GM12878 (cell line): ENCODE measurements at regions not wholly inside any gene's neighbourhood (a gene's known extent, or its start where the extent isn't known, plus 50 kb on each side); places are given as distances from the start of the nearest gene placed in this dataset.
A peak's percentile ranks its signal among the peaks of the same experiment; 100 is the strongest.

ENCODE experiments used
- BCL11A ChIP-seq: IDR thresholded peaks from 2 replicates; pipeline ENCODE4 v1.6.1; 2011; ENCODE audit warnings: low read depth, low read length
- CBX3 ChIP-seq: fragments of 200-600 bp; sonication (generic); IDR thresholded peaks from 2 replicates; pipeline ENCODE4 v1.6.1; 2016; ENCODE audit warnings: low read depth, borderline replicate concordance
- CREM ChIP-seq: IDR thresholded peaks from 2 replicates; pipeline ENCODE4 v1.6.1; 2014; ENCODE audit warnings: antibody characterized with exemption, low read depth
- HDGF ChIP-seq: fragments of 450-650 bp; IDR thresholded peaks from 2 replicates; pipeline ENCODE4 v1.6.1; 2016; ENCODE audit warnings: antibody characterized with exemption
- JUND ChIP-seq: IDR thresholded peaks from 2 replicates; pipeline ENCODE4 v1.6.1; 2012; ENCODE audit warnings: low read depth, mild to moderate bottlenecking, low read length, improper control_type of control experiment, moderate library complexity
- MTA3 ChIP-seq: IDR thresholded peaks from 2 replicates; pipeline ENCODE4 v1.6.1; 2012; ENCODE audit warnings: low read length, inconsistent platforms, borderline replicate concordance
- POLR2AphosphoS2 ChIP-seq: IDR thresholded peaks from 2 replicates; pipeline ENCODE4 v1.6.1; 2011; ENCODE audit warnings: low read depth, mild to moderate bottlenecking, low read length, improper control_type of control experiment, moderate library complexity
- RCOR1 ChIP-seq: conservative IDR thresholded peaks from 2 replicates; pipeline ENCODE4 v1.6.1; 2012; ENCODE audit warnings: low read depth, low read length, improper control_type of control experiment
- RELA ChIP-seq: fragments of 450-650 bp; IDR thresholded peaks from 2 replicates; pipeline ENCODE4 v1.8.0; 2014; ENCODE audit warnings: borderline replicate concordance; ENCODE audit not compliant: partially characterized antibody
- RUNX3 ChIP-seq: IDR thresholded peaks from 2 replicates; pipeline ENCODE4 v1.6.1; 2012; ENCODE audit warnings: low read length, inconsistent platforms
- SMAD5 ChIP-seq: IDR thresholded peaks from 2 replicates; pipeline ENCODE4 v1.6.1; 2016; ENCODE audit warnings: antibody characterized with exemption, low read depth
- SPI1 ChIP-seq: IDR thresholded peaks from 2 replicates; pipeline ENCODE4 v1.6.1; 2011; ENCODE audit warnings: low read depth, mild to moderate bottlenecking, low read length, moderate library complexity, borderline replicate concordance; ENCODE audit not compliant: insufficient read depth
- SUPT20H ChIP-seq: IDR thresholded peaks from 2 replicates; pipeline ENCODE4 v1.6.1; 2011; ENCODE audit warnings: low read depth, mild to moderate bottlenecking, low read length, moderate library complexity, borderline replicate concordance; ENCODE audit not compliant: control insufficient read depth
- TAF1 ChIP-seq: IDR thresholded peaks from 2 replicates; pipeline ENCODE4 v1.6.1; 2011; ENCODE audit warnings: mild to moderate bottlenecking, low read depth, low read length, borderline replicate concordance
- TARDBP ChIP-seq: IDR thresholded peaks from 2 replicates; pipeline ENCODE4 v1.6.1; 2016; ENCODE audit warnings: borderline replicate concordance
- TCF12 ChIP-seq: IDR thresholded peaks from 2 replicates; pipeline ENCODE4 v1.6.1; 2011; ENCODE audit warnings: low read depth, mild to moderate bottlenecking, low read length
- ZZZ3 ChIP-seq: IDR thresholded peaks from 2 replicates; pipeline ENCODE4 v1.6.1; 2011; ENCODE audit warnings: low read depth; ENCODE audit not compliant: control insufficient read depth, insufficient read length
- TF ChIP-seq, protein P1 (sequence below): IDR thresholded peaks from 2 replicates; pipeline ENCODE4 v1.6.1; 2011; ENCODE audit warnings: borderline replicate concordance, low read depth, mild to moderate bottlenecking, moderate library complexity, low read length; ENCODE audit not compliant: insufficient read depth, poor library complexity, severe bottlenecking
- TF ChIP-seq, protein P2 (sequence below): IDR thresholded peaks from 2 replicates; pipeline ENCODE4 v1.6.1; 2012; ENCODE audit warnings: mild to moderate bottlenecking, low read depth, low read length
- TF ChIP-seq, protein P3 (sequence below): fragments of 450-650 bp; IDR thresholded peaks from 2 replicates; pipeline ENCODE4 v1.6.1; 2016; ENCODE audit warnings: mild to moderate bottlenecking, moderate library complexity, borderline replicate concordance

DNA sequence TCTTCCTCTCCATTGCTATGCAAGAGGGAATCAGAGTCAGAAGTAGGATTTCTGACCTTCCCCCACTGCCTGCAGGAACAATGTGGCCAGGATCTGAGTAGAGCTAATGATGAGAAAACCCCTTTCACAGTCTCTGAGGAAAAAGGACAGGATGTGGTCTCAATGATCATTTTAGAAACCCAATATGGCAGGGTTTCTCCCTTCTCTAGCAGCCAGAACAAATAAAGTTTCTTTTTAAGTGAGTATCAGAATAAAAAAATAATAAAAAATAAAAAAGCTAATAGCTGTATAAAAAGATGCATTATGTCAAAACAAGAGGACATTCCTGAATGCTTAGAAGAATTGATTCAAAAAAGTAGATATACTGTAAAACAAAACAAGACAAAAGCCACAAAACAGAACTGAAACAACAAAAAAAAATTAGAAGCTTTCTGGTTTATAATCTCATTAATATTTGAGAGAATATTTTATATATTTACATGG is 1124.9 kb upstream of the ZEB2 start (continued):
- TF ChIP-seq ZZZ3 = no peak
- TF ChIP-seq CREM = no peak
- TF ChIP-seq, protein P1, sequence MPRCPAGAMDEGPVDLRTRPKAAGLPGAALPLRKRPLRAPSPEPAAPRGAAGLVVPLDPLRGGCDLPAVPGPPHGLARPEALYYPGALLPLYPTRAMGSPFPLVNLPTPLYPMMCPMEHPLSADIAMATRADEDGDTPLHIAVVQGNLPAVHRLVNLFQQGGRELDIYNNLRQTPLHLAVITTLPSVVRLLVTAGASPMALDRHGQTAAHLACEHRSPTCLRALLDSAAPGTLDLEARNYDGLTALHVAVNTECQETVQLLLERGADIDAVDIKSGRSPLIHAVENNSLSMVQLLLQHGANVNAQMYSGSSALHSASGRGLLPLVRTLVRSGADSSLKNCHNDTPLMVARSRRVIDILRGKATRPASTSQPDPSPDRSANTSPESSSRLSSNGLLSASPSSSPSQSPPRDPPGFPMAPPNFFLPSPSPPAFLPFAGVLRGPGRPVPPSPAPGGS = no peak
- no peak for TF ChIP-seq SMAD5
- TF ChIP-seq TARDBP = no peak
- peak; percentile 84 for TF ChIP-seq BCL11A
- no peak for TF ChIP-seq TCF12
- TF ChIP-seq TAF1 = no peak
- no peak for TF ChIP-seq HDGF
- TF ChIP-seq RELA = no peak
- TF ChIP-seq JUND = no peak
- 0 out of 2 replicates have a peak, but pooled peaks have one; percentile 41 for TF ChIP-seq MTA3
- no peak for TF ChIP-seq POLR2AphosphoS2
- TF ChIP-seq, protein P2, sequence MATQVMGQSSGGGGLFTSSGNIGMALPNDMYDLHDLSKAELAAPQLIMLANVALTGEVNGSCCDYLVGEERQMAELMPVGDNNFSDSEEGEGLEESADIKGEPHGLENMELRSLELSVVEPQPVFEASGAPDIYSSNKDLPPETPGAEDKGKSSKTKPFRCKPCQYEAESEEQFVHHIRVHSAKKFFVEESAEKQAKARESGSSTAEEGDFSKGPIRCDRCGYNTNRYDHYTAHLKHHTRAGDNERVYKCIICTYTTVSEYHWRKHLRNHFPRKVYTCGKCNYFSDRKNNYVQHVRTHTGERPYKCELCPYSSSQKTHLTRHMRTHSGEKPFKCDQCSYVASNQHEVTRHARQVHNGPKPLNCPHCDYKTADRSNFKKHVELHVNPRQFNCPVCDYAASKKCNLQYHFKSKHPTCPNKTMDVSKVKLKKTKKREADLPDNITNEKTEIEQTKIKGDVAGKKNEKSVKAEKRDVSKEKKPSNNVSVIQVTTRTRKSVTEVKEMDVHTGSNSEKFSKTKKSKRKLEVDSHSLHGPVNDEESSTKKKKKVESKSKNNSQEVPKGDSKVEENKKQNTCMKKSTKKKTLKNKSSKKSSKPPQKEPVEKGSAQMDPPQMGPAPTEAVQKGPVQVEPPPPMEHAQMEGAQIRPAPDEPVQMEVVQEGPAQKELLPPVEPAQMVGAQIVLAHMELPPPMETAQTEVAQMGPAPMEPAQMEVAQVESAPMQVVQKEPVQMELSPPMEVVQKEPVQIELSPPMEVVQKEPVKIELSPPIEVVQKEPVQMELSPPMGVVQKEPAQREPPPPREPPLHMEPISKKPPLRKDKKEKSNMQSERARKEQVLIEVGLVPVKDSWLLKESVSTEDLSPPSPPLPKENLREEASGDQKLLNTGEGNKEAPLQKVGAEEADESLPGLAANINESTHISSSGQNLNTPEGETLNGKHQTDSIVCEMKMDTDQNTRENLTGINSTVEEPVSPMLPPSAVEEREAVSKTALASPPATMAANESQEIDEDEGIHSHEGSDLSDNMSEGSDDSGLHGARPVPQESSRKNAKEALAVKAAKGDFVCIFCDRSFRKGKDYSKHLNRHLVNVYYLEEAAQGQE = no peak
- peak; percentile 37; the same call in 1 of the 2 replicates for TF ChIP-seq SPI1
- TF ChIP-seq, protein P3, sequence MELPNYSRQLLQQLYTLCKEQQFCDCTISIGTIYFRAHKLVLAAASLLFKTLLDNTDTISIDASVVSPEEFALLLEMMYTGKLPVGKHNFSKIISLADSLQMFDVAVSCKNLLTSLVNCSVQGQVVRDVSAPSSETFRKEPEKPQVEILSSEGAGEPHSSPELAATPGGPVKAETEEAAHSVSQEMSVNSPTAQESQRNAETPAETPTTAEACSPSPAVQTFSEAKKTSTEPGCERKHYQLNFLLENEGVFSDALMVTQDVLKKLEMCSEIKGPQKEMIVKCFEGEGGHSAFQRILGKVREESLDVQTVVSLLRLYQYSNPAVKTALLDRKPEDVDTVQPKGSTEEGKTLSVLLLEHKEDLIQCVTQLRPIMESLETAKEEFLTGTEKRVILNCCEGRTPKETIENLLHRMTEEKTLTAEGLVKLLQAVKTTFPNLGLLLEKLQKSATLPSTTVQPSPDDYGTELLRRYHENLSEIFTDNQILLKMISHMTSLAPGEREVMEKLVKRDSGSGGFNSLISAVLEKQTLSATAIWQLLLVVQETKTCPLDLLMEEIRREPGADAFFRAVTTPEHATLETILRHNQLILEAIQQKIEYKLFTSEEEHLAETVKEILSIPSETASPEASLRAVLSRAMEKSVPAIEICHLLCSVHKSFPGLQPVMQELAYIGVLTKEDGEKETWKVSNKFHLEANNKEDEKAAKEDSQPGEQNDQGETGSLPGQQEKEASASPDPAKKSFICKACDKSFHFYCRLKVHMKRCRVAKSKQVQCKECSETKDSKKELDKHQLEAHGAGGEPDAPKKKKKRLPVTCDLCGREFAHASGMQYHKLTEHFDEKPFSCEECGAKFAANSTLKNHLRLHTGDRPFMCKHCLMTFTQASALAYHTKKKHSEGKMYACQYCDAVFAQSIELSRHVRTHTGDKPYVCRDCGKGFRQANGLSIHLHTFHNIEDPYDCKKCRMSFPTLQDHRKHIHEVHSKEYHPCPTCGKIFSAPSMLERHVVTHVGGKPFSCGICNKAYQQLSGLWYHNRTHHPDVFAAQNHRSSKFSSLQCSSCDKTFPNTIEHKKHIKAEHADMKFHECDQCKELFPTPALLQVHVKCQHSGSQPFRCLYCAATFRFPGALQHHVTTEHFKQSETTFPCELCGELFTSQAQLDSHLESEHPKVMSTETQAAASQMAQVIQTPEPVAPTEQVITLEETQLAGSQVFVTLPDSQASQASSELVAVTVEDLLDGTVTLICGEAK = peak; percentile 92
- no peak for TF ChIP-seq SUPT20H
- TF ChIP-seq RUNX3 = peak; percentile 95
- TF ChIP-seq CBX3 = no peak
- TF ChIP-seq RCOR1 = no peak
